GM21360 (cell line): ENCODE measurements at regions not wholly inside any gene's neighbourhood (a gene's known extent, or its start where the extent isn't known, plus 50 kb on each side); places are given as distances from the start of the nearest gene placed in this dataset.

Source experiments
- ATAC-seq: cut with Tn5 transposase; IDR thresholded peaks from one replicate; pipeline ENCODE4 v1.9.1; 2021; ENCODE audit warnings: mild to moderate bottlenecking, moderate library complexity; ENCODE audit not compliant: unreplicated experiment

DNA sequence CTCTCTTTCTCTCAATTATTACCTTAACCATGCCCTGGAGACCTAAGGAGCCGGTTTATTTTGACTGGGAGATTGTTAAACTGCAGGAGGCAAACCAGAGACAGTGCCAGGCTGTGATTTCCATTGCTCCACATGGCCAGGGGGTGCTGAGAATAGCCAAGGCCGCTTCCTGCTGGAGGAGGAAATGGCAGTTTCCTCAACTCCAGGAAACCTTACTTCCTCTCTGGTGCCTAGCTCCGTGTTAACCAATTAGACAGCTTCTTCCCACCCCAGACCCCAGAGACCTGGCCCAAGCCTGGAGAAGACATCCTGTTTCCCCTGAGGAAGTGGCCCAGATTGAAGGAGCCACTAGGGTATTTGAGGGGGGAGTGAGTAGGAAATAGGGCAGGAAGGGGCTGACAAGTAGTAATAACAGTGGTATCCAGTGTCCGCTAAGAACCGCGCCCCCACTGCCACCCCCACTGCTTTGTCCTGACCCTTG, 161.2 kb downstream of the PLPP3 start:
- ATAC-seq, result no peak

DNA sequence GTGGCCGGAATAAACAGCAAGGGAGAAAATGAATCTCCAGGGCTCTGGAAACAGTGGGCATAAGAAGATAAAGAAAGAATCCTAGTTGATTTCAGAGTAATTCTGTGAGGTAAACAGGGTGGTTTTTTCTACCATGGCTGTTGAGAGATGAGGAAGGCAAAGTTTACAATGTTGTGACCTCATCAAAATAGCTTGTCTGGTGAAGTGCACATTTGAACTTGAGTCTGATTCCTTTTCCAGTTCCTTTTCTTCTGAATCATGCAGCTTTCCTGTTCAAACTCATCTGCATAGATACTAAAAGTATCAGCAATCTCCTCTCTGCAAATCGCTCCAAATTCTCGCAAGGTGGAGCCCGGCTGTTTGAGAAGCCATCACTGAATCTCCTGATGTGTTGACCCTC, 161.7 kb downstream of the PLPP3 start:
- ATAC-seq, result no peak

DNA sequence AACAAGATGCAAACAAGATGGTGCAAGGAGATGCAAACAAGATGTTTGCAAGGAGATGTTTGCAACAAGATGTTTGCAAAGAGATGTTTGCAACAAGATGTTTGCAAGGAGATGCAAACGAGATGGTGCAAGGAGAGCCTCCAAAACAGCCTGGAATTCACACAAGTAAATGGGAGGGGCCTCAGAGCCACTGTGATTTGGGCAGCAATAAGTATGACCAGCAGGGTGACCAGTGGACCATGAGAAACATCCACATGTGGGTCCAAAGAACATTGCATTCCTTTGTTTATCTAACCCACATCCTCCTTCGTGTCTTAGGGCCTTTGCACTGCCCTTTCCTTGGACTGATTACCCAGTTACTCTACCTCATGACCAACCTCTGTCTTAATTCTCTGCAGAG, 162.9 kb downstream of the PLPP3 start:
- ATAC-seq, result no peak

DNA sequence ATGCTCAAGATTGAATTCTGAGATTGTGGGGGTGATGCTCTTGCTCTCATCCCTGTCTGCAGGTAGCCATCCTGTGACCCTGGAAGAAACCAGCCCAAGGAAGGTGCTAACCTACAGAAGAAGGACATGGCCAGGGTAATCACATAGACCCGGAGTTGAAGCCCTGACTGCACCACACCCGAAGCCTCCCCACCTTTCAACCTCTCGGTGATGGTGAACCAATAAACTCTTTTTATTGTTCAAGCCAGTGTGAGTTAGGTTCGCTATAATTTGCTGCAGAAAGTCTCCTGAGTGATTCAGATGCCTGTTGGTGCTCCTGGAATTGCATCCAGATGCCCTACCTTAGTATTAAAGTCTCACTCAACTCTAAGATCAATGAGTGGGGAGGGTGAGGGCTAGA, 163.6 kb downstream of the PLPP3 start:
- ATAC-seq, result no peak

DNA sequence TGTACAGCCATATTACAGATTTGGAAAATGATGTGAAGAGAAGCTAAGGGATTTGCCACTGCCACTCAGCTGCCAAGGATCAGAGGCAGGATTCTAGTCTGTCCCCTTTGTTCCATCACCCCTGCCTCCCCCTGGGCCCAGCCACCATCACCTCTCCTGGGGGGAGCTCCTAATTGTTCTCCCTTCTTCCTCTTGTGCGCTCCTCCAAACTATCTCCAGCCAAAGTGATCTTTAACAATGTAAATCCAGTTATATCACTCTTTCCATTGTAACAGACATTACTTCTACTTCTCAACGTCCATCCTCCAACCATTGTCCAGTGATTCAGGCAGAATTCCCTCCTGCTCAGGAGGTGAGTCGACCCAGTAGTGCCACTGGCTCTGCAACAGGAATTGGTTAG, 164.1 kb downstream of the PLPP3 start:
- ATAC-seq, result no peak

DNA sequence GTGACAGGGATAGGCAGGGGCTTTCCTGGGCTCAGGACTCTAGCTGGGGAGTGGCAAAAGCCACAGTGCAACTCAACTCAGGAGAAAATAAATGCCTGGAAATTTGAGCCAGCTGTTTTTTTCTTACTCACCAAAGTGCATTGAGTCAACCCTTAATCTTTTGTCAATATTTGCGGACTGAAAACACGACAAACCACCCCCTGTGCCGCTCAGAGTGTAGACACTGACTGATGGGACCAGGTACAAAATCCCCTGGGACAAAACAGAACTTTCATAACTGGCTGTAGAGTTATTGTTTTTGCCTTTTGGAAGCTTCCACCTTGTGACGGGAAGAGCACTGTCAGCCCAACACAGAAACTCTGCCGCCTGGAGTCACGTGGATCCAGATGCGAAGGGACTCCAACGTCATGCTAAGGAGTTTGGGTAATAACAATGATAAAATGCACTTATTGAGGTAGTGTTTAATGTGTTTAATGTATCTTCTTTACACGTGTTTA, 164.6 kb downstream of the PLPP3 start:
- ATAC-seq, result no peak

DNA sequence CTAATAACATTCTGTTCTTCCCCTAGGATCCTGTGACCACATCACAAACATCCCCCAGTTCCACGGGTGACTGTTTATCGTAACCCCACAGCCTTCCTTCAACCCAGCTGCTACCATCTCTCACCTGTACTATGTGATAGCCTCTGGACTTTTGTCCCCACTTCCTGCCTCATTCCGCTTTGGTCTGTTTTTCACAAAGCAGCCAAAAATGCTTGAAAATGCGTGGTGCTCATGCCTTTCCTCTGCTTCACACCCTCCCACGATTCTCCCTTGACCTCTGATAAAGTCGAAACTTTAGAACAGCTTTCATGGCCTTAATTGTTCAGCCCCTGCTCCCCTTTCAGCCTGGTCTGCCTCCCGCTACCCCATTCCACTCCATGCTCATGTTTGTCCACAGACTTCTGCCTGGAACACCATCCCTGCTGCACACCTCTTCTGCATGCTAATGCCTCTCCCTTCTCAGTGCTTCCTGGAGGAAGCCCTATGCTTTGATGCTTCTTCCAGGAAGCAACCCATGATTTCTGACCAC, 165.6 kb downstream of the PLPP3 start:
- ATAC-seq, result no peak

DNA sequence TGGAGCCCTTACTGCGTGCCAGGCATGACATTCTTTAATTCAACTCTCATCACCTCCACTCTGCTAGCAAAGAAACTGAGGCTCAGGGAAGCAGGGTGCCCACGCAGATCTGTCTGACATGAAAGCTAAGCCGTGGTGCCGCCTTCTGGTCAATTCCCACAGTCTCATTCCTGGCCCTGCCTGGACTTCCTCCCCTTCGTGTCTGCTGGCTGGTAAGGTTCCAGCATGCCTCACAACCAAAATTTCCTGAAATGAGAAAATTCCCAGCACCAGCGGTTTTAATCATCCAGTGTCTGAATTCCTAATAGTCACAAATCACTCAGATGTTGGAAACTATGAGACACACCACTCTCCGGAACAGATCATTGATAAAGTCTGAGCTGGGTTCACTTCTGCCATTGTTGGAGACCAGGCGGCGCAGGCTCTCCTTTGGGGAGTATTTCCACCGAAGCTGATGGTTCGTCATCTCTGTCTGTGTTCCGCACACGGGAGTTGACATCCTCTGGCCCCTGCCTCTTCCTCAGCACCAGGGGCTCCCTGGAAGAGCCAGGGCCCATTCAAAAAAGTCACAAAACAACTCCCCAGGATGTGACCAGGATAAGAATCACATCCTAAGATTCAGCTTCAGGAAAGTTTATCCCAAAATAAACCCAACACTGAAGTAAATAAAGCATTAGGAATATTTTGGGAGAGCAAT, 167.7 kb downstream of the PLPP3 start:
- no peak for ATAC-seq

DNA sequence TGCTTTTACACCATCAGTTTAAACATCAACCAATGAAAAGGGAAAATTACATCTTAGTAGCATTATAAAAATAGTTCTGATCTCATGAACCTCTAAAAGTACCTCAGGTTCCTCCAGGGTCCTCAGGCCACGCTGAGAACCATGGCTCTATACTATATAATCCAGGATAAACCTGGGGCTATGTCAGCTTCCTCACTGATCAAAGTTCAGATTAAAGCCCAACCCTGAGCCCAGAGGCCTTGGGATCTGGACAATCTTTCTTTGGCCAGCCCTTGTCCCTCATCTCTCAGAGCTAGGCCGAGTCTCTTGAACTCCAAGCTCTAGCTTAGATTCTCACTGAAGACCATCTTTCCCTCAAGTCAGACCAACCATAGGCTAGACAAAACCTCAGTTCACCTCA, 168.3 kb downstream of the PLPP3 start:
- no peak for ATAC-seq

DNA sequence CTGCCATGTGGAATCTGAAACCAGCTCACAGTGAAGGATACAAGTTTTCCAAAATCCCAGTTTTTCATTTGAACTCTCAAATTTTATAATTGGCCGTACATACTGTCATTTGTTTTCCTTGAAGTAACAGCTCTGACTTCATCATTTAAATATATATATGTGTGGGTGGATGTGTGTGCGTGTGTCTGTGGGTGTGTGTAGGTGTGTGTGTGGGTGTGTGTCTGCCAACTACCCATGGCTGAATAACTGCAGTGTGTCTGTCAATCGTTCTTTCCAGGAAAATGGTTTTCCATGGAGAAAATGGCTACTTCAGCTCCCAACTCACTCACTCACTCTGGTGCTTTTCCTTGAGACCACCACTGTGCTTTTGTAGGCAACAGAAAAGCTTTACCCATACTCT, 169.0 kb downstream of the PLPP3 start:
- ATAC-seq, result no peak

DNA sequence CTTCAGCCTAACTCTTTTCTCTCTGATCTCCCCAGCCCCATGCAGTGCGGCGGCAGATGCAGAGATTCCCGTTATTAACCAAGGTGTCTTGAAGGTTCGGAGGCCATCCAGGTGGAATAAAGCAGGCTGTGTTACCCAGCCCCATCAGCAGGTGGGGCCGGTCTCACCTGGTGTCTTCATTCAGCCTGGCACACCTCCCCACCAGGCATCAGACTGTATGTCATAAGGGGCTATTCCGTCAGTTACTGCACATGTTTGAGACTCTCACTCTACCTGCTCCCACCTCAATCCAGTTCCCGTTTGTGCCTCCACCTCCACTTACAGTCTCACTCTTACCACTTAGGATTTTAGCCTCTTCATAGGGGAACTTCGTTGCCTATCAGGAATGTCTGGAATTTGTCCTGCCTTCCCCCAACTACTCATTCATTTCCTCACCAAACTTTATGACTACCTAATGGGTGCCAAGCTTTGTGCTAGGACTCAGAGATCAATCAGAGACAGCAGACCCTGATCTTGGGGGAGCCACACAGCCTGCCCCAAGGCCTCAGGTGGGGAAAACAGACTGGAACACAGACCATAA, 170.2 kb downstream of the PLPP3 start:
- no peak for ATAC-seq

DNA sequence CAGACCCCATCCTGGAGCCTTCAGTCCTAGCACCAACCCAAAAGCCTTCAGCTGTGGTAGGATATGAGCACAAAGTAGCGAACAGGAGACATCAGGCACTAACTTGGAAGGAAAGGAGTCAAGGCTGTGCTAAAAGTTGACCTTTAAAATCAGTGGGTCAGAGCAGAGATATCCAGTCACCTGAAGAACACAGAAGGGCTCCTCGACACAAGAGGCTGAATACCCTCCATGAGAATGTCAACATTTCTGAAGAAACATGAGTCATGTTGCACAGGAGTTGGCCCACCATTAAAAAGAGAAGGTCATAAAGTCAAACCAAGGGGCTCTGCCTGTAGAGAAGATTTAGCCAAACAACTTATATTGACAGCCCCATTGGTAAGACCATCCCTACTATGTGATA, 172.5 kb downstream of the PLPP3 start:
- ATAC-seq, result no peak

DNA sequence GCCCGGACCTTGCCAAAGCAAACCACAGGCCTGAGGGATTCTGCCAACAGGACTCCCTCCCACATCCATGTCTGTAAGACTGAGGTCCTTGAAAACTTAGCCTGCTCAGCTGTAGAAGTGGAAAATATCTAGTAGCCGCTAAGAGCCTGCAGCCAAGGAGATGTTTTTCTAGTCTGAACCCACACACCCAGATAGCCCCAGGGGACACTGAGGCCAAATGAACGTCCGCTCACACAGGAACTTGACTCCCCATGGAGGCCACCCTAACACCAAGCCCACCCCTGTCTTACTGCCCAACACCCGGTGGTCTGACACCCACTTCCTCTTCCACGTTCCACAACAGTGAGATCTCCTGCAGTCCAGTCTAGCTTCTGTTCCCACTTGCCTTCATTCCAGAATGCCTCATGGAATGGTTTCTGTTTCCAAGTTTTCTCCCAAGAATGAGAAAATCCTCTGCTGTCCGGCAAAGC, 174.8 kb downstream of the PLPP3 start:
- ATAC-seq, result no peak

DNA sequence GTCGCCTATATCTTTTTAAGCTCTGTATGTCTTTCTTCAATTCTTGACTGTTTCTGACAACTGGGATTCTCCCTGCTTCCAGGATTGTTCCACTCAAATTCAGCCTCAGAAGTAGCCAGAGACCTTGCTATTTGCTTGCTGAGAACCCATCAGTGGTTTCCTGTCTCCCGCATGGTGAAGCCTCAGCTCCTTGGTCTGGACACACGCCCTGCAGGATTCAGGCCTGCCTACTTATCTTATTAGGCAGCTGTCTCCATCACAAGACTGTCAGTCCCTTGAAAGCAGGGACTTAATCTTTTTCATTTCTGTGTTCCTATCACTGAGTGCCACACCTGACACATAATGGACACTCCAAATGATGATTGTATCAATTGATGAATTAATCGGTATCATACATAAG, 175.3 kb downstream of the PLPP3 start:
- no peak for ATAC-seq

DNA sequence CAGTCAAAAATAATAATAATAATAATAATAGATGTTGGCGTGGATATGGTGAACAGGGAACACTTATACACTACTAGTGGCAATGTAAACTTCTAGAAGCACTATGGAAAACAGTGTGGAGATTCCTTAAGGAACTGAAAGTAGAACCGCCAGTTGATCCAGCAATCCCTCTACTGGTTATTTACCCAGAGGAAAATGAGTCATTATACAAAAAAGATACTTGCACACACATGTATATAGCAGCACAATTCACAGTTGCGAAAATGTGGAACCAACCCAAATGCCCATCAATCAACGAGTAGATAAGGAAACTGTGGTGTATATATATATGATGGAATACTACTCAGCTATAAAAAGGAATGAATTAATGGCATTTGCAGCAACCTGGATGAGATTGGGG, 176.0 kb downstream of the PLPP3 start:
- ATAC-seq, result no peak

DNA sequence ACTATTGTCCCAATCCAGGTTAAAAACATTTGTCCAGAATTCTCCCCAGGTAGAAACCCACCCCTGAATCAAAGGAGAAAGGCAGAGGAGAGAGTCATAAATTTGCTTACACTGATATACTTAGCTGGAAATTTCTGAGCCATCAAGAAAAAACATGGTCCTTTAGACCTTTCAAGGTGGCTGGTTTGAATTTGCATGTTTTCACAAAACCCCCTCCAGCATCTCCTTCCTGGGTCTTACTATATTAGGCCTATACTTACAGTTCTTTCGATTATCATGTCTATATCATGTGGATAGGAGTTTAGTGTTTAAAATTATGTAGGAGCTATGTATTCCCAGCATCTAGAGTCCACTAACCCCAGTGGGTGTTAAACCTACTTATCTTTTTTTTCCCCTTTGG, 178.2 kb downstream of the PLPP3 start:
- no peak for ATAC-seq

DNA sequence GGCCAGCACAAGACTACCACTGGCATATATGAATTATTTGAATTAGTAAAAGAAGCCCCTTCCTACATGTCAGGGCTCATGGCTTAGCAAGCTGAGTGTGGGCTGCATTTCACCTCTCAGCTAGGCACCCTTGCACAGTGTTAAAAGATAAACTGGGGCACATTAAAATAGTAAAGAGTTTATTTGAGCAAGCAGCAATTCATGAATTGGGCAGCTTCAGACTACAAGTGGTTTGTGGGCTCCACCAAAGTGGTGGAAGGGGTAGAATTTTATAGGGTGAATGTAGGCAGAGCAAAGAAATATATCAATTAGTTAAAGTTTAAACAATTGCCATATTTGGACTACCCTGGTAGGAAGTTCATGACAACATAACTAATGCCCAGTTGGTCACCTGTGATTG, 178.8 kb downstream of the PLPP3 start:
- no peak for ATAC-seq

DNA sequence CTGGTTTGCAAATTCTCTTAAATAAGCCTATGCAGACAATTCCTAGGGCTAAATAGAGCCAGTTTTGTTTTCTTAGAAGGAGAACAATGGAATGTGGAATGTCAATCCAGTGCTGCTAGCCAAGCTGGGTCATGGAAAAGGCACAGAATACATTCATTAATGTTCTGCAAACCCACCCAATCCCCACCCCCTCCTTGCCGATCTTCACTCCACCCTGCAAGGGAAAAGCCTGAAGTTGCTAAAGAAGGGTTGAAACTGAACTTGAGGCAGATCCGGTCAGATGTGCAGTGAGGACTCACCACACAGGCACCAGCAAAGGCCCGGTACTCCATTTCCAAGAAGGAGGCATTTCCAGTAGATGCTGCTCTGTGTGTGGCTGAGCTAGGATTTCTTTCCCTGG, 179.6 kb downstream of the PLPP3 start:
- ATAC-seq, result no peak

DNA sequence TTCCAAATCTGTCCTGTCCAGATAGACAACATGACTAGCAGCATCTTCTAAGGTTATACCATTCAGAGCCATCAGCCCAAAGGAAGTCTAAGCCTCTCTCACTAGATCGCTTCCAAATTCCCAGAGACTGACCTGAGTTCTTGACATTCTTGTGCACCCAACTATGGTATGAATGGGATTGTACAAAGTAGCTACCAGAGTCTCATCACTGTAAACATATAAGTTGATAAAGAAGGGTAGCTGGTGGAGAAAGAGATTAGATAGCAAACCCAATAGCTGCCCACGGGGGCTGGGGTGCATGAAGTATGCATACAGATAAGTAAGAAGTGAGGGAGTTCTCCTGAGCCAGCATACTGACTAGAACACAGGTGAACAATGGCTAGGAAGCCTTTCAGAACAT, 180.0 kb downstream of the PLPP3 start:
- ATAC-seq, result no peak

DNA sequence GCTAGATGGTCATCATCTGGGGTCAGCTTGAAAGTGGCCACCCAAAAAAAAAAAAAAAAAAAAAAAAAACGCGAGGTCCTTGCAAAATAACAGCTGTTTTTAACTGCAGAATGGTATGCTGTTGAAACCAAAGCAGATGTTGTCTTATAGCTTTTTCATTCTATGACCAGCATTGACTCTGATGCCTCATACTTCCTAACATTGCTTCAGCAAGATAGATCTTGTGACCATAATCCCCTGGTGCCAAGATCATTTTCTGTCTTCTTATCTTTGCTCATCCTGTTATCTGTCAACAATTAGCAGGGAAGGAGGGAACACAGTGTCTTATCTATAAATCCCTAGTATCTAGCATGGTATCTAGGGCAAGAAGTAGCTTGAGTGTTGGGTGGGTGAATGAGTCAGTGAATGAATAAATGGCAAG, 181.5 kb downstream of the PLPP3 start:
- ATAC-seq, result no peak

DNA sequence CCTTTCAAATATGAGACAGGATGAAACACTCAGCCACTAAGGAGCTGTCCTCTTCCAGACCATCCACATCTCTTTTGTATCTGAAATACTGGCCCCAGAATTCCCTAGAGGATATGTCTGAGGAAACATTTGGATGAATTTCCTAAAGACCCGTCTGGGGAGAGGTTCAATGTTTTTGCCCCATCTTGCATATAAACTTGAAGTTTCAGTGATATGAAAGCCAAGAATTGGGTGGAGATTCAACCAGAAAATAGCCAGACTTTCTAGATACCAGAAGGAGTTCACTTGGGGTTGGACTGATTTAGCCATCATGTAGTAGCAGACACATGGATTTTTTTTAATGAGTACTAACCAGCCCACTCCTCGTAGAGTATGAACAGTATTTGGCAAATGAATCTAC, 182.0 kb downstream of the PLPP3 start:
- ATAC-seq, result no peak

DNA sequence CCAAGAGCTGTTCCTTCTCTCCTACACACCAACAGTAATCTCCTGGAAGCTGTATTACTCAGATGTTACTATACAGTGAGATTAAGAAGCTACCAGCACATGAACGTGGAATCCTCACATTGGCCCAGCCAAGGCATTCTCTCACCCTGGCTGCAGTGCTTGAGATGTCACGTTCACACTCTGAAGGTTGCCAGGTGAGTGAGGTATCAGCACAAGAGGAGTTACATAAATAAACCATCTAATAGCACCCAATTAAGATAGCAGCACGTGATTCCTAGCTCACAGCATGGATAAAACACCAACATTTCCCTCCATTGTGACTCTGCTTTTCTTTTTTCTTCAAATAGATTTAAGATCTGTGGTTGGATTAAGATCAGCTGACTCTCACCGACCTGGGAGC, 182.8 kb downstream of the PLPP3 start:
- no peak for ATAC-seq
